HCT116 (cell line): ENCODE measurements at regions not wholly inside any gene's neighbourhood (a gene's known extent, or its start where the extent isn't known, plus 50 kb on each side); places are given as distances from the start of the nearest gene placed in this dataset.

Source experiments
- EGR1 ChIP-seq: IDR thresholded peaks from 2 replicates; pipeline ENCODE4 v1.6.1; 2012; ENCODE audit warnings: low read depth
- EZH2phosphoT487 ChIP-seq: fragments of 200-600 bp; IDR thresholded peaks from 2 replicates; pipeline ENCODE4 v1.6.1; 2018; ENCODE audit warnings: antibody characterized with exemption, borderline replicate concordance
- POLR2A ChIP-seq: IDR thresholded peaks from 2 replicates; pipeline ENCODE4 v1.7.0; 2011; ENCODE audit warnings: borderline replicate concordance; ENCODE audit not compliant: insufficient read depth, insufficient read length; ENCODE audit errors: extremely low read depth
- SIN3A ChIP-seq: IDR thresholded peaks from 2 replicates; pipeline ENCODE4 v1.6.1; 2012; ENCODE audit warnings: low read depth
- SP1 ChIP-seq: IDR thresholded peaks from 2 replicates; pipeline ENCODE4 v1.6.1; 2012; ENCODE audit warnings: low read depth
- SRF ChIP-seq: IDR thresholded peaks from 2 replicates; pipeline ENCODE4 v1.6.1; 2012; ENCODE audit warnings: low read depth
- TCF7L2 ChIP-seq: IDR thresholded peaks from 2 replicates; pipeline ENCODE4 v1.7.0; 2011; ENCODE audit warnings: borderline replicate concordance, inconsistent platforms; ENCODE audit not compliant: insufficient read depth, insufficient read length; ENCODE audit errors: extremely low read depth
- TF ChIP-seq, protein P1 (sequence below), 3 experiments: fragments of 200-600 bp in 1 of 3; sonication (generic) in 1 of 3; IDR thresholded peaks in 2 of 3; conservative IDR thresholded peaks in 1 of 3; 2 replicates each; pipeline ENCODE4 v1.5.1; 2012 to 2017; ENCODE audit warnings: low read depth in 2 of 3, low read length in 2 of 3, antibody characterized with exemption in 1 of 3, borderline replicate concordance in 1 of 3, control low read depth in 1 of 3, mild to moderate bottlenecking in 1 of 3, mixed read lengths in 1 of 3, mixed run types in 1 of 3, moderate library complexity in 1 of 3; ENCODE audit not compliant: insufficient read depth in 1 of 3
- TF ChIP-seq, protein P2 (sequence below): IDR thresholded peaks from 2 replicates; pipeline ENCODE4 v1.6.1; 2011; ENCODE audit warnings: mild to moderate bottlenecking, low read length, moderate library complexity; ENCODE audit not compliant: insufficient replicate concordance; ENCODE audit errors: extremely low read depth
- TF ChIP-seq, protein P3 (sequence below): IDR thresholded peaks from 2 replicates; pipeline ENCODE4 v1.6.1; 2012; ENCODE audit warnings: low read depth

DNA sequence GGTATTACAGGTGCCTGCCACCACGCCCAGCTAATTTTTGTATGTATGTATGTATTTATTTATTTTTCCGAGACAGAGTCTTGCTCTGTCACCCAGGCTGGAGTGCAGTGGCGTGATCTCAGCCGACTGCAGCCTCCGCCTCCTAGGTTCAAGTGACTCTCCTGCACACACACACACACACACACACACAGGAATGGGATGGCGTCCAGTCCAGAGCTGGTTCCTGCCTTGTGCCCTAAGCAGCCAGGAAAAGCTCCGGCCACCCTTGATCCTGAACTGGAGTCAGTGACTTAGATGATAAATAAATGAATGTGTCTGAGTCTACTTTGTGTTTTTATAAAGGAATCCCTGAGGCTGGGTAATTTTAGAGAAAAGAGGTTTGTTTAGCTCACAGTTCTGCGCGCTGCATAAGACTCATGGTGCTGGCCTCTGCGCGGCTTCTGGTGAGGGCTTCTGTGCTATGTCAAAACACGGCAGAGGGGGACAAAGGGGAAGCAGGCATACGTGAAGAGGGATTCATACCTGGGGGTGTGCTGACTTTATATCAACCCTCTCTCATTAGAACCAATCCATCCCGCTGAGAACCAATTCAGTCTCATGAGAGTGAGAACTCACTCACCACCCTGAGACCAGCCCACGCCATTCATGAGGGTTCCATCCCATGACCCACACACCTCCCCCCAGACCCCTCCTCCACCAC lies 59.7 kb upstream of the PHLPP1 start:
- TF ChIP-seq, protein P1, sequence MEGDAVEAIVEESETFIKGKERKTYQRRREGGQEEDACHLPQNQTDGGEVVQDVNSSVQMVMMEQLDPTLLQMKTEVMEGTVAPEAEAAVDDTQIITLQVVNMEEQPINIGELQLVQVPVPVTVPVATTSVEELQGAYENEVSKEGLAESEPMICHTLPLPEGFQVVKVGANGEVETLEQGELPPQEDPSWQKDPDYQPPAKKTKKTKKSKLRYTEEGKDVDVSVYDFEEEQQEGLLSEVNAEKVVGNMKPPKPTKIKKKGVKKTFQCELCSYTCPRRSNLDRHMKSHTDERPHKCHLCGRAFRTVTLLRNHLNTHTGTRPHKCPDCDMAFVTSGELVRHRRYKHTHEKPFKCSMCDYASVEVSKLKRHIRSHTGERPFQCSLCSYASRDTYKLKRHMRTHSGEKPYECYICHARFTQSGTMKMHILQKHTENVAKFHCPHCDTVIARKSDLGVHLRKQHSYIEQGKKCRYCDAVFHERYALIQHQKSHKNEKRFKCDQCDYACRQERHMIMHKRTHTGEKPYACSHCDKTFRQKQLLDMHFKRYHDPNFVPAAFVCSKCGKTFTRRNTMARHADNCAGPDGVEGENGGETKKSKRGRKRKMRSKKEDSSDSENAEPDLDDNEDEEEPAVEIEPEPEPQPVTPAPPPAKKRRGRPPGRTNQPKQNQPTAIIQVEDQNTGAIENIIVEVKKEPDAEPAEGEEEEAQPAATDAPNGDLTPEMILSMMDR (IDR thresholded peaks at IDR 0.05 in 2 of 3, conservative IDR thresholded peaks at IDR 0.05 in 1 of 3; ENCODE audit: borderline replicate concordance in 1 of 3, insufficient read depth in 1 of 3, low read depth in 2 of 3, low read length in 2 of 3), result no peak
- TF ChIP-seq POLR2A, result no peak
- TF ChIP-seq, protein P2, sequence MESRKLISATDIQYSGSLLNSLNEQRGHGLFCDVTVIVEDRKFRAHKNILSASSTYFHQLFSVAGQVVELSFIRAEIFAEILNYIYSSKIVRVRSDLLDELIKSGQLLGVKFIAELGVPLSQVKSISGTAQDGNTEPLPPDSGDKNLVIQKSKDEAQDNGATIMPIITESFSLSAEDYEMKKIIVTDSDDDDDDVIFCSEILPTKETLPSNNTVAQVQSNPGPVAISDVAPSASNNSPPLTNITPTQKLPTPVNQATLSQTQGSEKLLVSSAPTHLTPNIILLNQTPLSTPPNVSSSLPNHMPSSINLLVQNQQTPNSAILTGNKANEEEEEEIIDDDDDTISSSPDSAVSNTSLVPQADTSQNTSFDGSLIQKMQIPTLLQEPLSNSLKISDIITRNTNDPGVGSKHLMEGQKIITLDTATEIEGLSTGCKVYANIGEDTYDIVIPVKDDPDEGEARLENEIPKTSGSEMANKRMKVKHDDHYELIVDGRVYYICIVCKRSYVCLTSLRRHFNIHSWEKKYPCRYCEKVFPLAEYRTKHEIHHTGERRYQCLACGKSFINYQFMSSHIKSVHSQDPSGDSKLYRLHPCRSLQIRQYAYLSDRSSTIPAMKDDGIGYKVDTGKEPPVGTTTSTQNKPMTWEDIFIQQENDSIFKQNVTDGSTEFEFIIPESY, result no peak
- TF ChIP-seq EGR1, result no peak
- no peak for TF ChIP-seq SRF
- no peak for TF ChIP-seq SP1
- no peak for TF ChIP-seq SIN3A
- TF ChIP-seq TCF7L2, result no peak
- TF ChIP-seq, protein P3, sequence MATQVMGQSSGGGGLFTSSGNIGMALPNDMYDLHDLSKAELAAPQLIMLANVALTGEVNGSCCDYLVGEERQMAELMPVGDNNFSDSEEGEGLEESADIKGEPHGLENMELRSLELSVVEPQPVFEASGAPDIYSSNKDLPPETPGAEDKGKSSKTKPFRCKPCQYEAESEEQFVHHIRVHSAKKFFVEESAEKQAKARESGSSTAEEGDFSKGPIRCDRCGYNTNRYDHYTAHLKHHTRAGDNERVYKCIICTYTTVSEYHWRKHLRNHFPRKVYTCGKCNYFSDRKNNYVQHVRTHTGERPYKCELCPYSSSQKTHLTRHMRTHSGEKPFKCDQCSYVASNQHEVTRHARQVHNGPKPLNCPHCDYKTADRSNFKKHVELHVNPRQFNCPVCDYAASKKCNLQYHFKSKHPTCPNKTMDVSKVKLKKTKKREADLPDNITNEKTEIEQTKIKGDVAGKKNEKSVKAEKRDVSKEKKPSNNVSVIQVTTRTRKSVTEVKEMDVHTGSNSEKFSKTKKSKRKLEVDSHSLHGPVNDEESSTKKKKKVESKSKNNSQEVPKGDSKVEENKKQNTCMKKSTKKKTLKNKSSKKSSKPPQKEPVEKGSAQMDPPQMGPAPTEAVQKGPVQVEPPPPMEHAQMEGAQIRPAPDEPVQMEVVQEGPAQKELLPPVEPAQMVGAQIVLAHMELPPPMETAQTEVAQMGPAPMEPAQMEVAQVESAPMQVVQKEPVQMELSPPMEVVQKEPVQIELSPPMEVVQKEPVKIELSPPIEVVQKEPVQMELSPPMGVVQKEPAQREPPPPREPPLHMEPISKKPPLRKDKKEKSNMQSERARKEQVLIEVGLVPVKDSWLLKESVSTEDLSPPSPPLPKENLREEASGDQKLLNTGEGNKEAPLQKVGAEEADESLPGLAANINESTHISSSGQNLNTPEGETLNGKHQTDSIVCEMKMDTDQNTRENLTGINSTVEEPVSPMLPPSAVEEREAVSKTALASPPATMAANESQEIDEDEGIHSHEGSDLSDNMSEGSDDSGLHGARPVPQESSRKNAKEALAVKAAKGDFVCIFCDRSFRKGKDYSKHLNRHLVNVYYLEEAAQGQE, result no peak
- TF ChIP-seq EZH2phosphoT487, result no peak
